Brain microvascular endothelial cell (primary cell): ENCODE measurements at regions not wholly inside any gene's neighbourhood (a gene's known extent, or its start where the extent isn't known, plus 50 kb on each side); places are given as distances from the start of the nearest gene placed in this dataset.

Experiments used
- DNase-seq: peaks from one replicate; pipeline ENCODE4 v3.0.0-alpha.2; 2020
- H3K27ac ChIP-seq: fragments of 250-450 bp; sonication (Bioruptor Pico); 2 replicates; pipeline ENCODE4 v1.5.1; 2020; ENCODE audit warnings: mild to moderate bottlenecking, moderate library complexity
- H3K27me3 ChIP-seq: fragments of 250-450 bp; sonication (Bioruptor Pico); replicated peaks from 2 replicates; pipeline ENCODE4 v1.5.1; 2020; ENCODE audit warnings: mild to moderate bottlenecking
- H3K36me3 ChIP-seq: fragments of 250-450 bp; sonication (Bioruptor Pico); replicated peaks from 2 replicates; pipeline ENCODE4 v1.5.1; 2020; ENCODE audit warnings: mild to moderate bottlenecking
- H3K4me3 ChIP-seq: 2 replicates; pipeline ENCODE4 v1.5.1; 2011; ENCODE audit warnings: low read depth, mild to moderate bottlenecking, control low read depth, low read length, moderate library complexity
- in situ Hi-C: cut with HindIII; loops from 2 replicates; pipeline ENCODE4 v1.10.0; 2017; ENCODE audit warnings: low sequenced_read_pairs, low pct_ligation_motif_present
- TF ChIP-seq, protein P1 (sequence below): IDR thresholded peaks from 2 replicates; pipeline ENCODE4 v1.5.1; 2011; ENCODE audit warnings: low read depth, mild to moderate bottlenecking, moderate library complexity, low read length, control low read depth, inconsistent platforms; ENCODE audit errors: missing control alignments

DNA sequence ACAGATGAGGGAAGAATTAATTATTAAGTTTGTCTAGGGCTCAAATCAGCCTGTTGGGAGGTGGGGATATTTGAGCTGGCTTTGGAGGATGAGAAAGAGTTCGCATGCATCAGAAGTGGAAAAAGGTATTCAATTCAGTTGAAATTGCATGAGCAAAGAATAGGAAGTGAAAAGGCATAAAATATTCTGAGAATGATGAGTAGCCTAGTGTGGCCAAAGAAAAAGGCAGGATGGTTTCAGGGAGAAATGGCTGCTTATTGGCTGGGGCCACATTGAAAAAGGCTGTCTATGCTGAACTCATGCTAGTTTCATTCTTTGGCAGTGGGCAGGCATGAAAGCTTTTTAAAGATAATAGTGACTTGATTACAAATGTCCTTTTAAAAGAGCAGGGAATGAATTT lies 235.4 kb upstream of the RIOK2 start:
- in situ Hi-C loops, result no loop called here
- H3K4me3 ChIP-seq, result no peak overlapping the region
- H3K36me3 ChIP-seq, result no peaks in the 10 kb centered on the region
- TF ChIP-seq, protein P1, sequence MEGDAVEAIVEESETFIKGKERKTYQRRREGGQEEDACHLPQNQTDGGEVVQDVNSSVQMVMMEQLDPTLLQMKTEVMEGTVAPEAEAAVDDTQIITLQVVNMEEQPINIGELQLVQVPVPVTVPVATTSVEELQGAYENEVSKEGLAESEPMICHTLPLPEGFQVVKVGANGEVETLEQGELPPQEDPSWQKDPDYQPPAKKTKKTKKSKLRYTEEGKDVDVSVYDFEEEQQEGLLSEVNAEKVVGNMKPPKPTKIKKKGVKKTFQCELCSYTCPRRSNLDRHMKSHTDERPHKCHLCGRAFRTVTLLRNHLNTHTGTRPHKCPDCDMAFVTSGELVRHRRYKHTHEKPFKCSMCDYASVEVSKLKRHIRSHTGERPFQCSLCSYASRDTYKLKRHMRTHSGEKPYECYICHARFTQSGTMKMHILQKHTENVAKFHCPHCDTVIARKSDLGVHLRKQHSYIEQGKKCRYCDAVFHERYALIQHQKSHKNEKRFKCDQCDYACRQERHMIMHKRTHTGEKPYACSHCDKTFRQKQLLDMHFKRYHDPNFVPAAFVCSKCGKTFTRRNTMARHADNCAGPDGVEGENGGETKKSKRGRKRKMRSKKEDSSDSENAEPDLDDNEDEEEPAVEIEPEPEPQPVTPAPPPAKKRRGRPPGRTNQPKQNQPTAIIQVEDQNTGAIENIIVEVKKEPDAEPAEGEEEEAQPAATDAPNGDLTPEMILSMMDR, result no peak
- no peak overlapping the region for H3K27ac ChIP-seq
- no peaks in the 10 kb centered on the region for H3K27me3 ChIP-seq
- DNase-seq, result no peak

DNA sequence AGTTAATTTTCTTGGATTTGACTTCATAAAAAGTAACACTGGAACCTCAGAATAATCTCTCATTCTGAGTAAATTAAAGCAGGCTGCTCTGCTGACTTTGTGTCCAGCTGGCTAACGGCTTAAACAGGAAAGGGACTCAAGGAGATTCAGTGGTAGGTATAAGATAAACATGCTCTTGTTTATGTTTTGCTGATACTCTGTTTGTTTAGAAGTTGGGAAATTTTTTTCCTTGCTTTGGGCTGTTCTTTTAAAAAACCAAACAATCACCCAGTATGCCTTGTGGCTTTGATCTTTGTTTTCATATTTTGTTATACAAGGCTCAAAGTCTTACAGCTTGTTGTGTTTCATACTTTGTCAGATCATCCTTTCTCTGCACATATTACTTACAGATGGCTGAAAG lies 237.6 kb upstream of the RIOK2 start:
- Histone ChIP-seq H3K4me3 (no peak overlapping the region), H3K27ac (no peak overlapping the region), H3K36me3 (no peaks in the 10 kb centered on the region), H3K27me3 (no peaks in the 10 kb centered on the region)
- no peak for DNase-seq
- in situ Hi-C loops, result no loop called here
- TF ChIP-seq, protein P1, result no peak

DNA sequence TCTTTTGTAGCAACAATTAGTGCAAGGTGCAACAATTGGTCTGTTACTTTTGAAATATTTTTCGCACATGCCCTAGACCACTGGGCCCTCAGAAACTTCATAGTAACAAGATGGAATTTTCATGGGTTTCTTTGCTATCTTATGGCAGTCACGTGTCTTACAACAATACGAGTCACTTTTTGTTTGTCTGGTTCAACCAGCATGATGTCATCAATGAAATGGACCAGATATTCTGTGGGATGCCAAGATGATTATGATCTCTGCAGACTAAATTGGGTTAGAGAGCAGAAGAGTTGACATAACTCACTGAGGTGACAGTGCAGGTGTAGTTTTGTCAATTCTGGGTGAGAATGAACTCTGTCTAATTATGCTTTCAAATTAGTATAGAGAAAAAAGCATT lies 239.6 kb upstream of the RIOK2 start:
- Histone ChIP-seq H3K36me3 (no peaks in the 10 kb centered on the region), H3K27ac (no peak overlapping the region), H3K27me3 (no peaks in the 10 kb centered on the region), H3K4me3 (no peak overlapping the region)
- DNase-seq, result no peak
- TF ChIP-seq, protein P1, result no peak
- in situ Hi-C loops, result no loop called here

DNA sequence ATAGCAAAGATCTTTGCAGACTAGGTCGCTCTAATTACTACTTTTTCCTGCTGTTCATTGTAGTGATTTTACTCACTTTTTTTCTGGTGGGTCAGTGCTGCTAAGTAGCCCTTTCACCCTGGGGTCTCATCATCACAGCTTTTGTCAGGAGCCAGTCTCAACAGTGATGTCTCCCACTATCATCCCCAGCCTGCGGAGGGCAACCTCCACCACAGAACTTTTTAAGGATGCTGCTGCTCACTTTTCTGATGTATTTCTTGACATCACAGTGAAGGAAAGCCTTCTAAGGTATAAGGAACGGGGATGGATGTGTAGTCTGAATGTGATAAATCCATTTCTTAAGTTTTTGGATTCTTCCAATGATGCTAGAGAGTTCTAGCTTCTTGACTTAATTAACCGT lies 242.5 kb upstream of the RIOK2 start:
- peak; percentile 37 for DNase-seq
- TF ChIP-seq, protein P1, result peak; percentile 65
- no peaks in the 10 kb centered on the region for H3K27me3 ChIP-seq
- no peak overlapping the region for H3K4me3 ChIP-seq
- H3K36me3 ChIP-seq, result no peaks in the 10 kb centered on the region
- in situ Hi-C loops, result no loop called here
- H3K27ac ChIP-seq, result no peak overlapping the region

DNA sequence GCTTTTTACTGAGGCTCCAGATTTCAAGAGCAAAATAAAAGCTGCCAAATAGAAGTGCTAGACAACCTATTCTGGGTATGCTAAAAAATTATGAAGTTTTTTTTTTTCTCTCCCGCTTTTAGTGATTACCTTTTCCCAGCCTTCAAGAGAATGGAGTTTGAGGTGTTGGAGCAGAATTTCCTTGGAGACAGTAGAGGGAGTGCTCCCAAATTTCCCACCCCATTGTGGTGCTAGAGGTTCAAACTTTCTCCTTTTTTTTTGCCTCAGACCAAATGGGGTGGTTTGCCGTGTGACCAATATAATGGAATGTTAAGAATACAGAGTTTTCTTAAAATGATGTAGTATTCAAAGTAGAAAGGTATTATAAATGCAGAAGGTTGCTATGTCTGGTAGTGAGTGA lies 244.2 kb upstream of the RIOK2 start:
- no peak overlapping the region for H3K4me3 ChIP-seq
- H3K27me3 ChIP-seq, result no peaks in the 10 kb centered on the region
- no peak for DNase-seq
- TF ChIP-seq, protein P1, result peak; percentile 3
- no peaks in the 10 kb centered on the region for H3K36me3 ChIP-seq
- in situ Hi-C loops, result no loop called here
- no peak overlapping the region for H3K27ac ChIP-seq

DNA sequence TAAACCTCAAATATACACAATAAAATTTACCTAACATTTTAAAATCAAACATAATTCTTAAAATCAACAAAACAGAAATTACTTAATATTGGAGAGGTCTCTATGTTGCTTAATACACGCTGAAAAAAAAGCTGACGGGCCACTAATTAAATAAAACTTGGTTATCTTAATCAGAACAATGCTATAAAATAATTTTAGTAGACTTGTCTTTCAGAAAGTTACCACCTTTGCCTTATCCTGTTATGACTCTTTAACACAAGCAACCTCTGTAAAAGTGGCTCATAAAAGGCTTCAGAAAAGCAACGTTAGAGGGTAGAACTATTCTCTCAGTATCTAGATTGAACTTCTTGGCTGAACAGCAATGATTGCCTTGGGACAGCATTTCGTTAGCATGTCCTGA lies 251.0 kb upstream of the RIOK2 start:
- TF ChIP-seq, protein P1, result no peak
- DNase-seq, result no peak
- Histone ChIP-seq H3K27ac (no peak overlapping the region), H3K27me3 (no peaks in the 10 kb centered on the region), H3K36me3 (no peaks in the 10 kb centered on the region), H3K4me3 (no peak overlapping the region)
- in situ Hi-C loops, result no loop called here
